K562 (cell line): ENCODE measurements at regions not wholly inside any gene's neighbourhood (a gene's known extent, or its start where the extent isn't known, plus 50 kb on each side); places are given as distances from the start of the nearest gene placed in this dataset.

Source experiments
- FOXA1 ChIP-seq: fragments of 450-650 bp; IDR thresholded peaks from 2 replicates; pipeline ENCODE4 v1.6.1; 2016; ENCODE audit warnings: mild to moderate bottlenecking, borderline replicate concordance
- NFXL1 ChIP-seq: fragments of 450-650 bp; formaldehyde crosslinking; IDR thresholded peaks from 2 replicates; pipeline ENCODE4 v1.4.0; 2021; ENCODE audit warnings: mild to moderate bottlenecking
- POLR2AphosphoS5 ChIP-seq: IDR thresholded peaks from 2 replicates; pipeline ENCODE4 v1.6.1; 2011; ENCODE audit warnings: mild to moderate bottlenecking, low read depth, low read length, moderate library complexity; ENCODE audit not compliant: control insufficient read depth, insufficient read depth
- PTBP1 ChIP-seq: fragments of 200-400 bp; formaldehyde crosslinking; IDR thresholded peaks from 2 replicates; pipeline ENCODE4 v1.6.1; 2017; ENCODE audit warnings: low read depth, low read length
- SP1 ChIP-seq: sonication (generic); formaldehyde crosslinking; IDR thresholded peaks from 2 replicates; pipeline ENCODE4 v1.8.1; 2022; ENCODE audit warnings: mild to moderate bottlenecking, missing genetic modification reagents
- U2AF1 ChIP-seq: fragments of 200-400 bp; formaldehyde crosslinking; optimal IDR thresholded peaks from 2 replicates; pipeline ENCODE3; 2017; ENCODE audit warnings: mild to moderate bottlenecking, low read depth, low read length, moderate library complexity
- TF ChIP-seq, protein P1 (sequence below), 3 experiments: IDR thresholded peaks in 2 of 3; conservative IDR thresholded peaks in 1 of 3; 2 replicates each; pipeline ENCODE4 v1.5.1; 2011 to 2012; ENCODE audit warnings: low read length in 3 of 3, mild to moderate bottlenecking in 3 of 3, control low read depth in 2 of 3, improper control_type of control experiment in 1 of 3, inconsistent platforms in 1 of 3, low read depth in 1 of 3, mixed read lengths in 1 of 3, moderate library complexity in 1 of 3; ENCODE audit not compliant: insufficient read depth in 2 of 3
- TF ChIP-seq, protein P2 (sequence below): fragments of 250-450 bp; sonication (Bioruptor Pico); IDR thresholded peaks from 2 replicates; pipeline ENCODE4 v1.8.0; 2021; ENCODE audit warnings: mild to moderate bottlenecking, moderate library complexity
- TF ChIP-seq, protein P3 (sequence below): fragments of 450-650 bp; IDR thresholded peaks from 2 replicates; pipeline ENCODE4 v1.7.1; 2018; ENCODE audit warnings: mild to moderate bottlenecking, low read depth; ENCODE audit not compliant: partially characterized antibody

DNA sequence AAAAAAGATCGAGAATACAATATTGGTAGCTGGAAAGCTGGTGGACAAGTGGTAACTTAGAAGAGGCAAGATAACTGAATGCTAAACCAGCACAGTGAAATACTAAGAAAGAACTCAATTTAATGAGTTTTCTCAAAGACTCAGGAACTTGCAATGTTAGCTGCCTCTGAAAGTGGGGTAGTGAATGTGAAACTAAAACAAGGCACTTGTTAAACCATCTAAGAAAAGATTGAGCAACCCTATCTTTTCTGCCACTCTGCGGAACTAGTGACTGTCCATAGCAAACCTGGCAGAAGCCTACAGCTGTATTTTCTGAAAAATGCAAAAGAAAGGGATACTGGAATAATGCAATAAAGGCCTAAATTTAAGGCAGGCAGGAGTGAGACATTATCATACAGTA, 1574.4 kb upstream of the PRR20A start:
- TF ChIP-seq PTBP1 (no peak), POLR2AphosphoS5 (no peak), U2AF1 (no peak), NFXL1 (CRISPR knock-in tag) (no peak), FOXA1 (no peak), SP1 (no peak)
- TF ChIP-seq, protein P1, sequence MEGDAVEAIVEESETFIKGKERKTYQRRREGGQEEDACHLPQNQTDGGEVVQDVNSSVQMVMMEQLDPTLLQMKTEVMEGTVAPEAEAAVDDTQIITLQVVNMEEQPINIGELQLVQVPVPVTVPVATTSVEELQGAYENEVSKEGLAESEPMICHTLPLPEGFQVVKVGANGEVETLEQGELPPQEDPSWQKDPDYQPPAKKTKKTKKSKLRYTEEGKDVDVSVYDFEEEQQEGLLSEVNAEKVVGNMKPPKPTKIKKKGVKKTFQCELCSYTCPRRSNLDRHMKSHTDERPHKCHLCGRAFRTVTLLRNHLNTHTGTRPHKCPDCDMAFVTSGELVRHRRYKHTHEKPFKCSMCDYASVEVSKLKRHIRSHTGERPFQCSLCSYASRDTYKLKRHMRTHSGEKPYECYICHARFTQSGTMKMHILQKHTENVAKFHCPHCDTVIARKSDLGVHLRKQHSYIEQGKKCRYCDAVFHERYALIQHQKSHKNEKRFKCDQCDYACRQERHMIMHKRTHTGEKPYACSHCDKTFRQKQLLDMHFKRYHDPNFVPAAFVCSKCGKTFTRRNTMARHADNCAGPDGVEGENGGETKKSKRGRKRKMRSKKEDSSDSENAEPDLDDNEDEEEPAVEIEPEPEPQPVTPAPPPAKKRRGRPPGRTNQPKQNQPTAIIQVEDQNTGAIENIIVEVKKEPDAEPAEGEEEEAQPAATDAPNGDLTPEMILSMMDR (IDR thresholded peaks at IDR 0.05 in 2 of 3, conservative IDR thresholded peaks at IDR 0.05 in 1 of 3; ENCODE audit: insufficient read depth in 2 of 3, low read depth in 1 of 3, low read length in 3 of 3) = no peak
- TF ChIP-seq, protein P2, sequence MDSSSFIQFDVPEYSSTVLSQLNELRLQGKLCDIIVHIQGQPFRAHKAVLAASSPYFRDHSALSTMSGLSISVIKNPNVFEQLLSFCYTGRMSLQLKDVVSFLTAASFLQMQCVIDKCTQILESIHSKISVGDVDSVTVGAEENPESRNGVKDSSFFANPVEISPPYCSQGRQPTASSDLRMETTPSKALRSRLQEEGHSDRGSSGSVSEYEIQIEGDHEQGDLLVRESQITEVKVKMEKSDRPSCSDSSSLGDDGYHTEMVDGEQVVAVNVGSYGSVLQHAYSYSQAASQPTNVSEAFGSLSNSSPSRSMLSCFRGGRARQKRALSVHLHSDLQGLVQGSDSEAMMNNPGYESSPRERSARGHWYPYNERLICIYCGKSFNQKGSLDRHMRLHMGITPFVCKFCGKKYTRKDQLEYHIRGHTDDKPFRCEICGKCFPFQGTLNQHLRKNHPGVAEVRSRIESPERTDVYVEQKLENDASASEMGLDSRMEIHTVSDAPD = no peak
- TF ChIP-seq, protein P3, sequence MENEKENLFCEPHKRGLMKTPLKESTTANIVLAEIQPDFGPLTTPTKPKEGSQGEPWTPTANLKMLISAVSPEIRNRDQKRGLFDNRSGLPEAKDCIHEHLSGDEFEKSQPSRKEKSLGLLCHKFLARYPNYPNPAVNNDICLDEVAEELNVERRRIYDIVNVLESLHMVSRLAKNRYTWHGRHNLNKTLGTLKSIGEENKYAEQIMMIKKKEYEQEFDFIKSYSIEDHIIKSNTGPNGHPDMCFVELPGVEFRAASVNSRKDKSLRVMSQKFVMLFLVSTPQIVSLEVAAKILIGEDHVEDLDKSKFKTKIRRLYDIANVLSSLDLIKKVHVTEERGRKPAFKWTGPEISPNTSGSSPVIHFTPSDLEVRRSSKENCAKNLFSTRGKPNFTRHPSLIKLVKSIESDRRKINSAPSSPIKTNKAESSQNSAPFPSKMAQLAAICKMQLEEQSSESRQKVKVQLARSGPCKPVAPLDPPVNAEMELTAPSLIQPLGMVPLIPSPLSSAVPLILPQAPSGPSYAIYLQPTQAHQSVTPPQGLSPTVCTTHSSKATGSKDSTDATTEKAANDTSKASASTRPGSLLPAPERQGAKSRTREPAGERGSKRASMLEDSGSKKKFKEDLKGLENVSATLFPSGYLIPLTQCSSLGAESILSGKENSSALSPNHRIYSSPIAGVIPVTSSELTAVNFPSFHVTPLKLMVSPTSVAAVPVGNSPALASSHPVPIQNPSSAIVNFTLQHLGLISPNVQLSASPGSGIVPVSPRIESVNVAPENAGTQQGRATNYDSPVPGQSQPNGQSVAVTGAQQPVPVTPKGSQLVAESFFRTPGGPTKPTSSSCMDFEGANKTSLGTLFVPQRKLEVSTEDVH = no peak
